ENCODE measurements at regions not wholly inside any gene's neighbourhood (a gene's known extent, or its start where the extent isn't known, plus 50 kb on each side); places are given as distances from the start of the nearest gene placed in this dataset.
"Not testable (repeated sequence)": the region's sequence is repeated elsewhere in the genome, so short reads cannot be mapped to it uniquely, and the experiment has no call there.

DNA sequence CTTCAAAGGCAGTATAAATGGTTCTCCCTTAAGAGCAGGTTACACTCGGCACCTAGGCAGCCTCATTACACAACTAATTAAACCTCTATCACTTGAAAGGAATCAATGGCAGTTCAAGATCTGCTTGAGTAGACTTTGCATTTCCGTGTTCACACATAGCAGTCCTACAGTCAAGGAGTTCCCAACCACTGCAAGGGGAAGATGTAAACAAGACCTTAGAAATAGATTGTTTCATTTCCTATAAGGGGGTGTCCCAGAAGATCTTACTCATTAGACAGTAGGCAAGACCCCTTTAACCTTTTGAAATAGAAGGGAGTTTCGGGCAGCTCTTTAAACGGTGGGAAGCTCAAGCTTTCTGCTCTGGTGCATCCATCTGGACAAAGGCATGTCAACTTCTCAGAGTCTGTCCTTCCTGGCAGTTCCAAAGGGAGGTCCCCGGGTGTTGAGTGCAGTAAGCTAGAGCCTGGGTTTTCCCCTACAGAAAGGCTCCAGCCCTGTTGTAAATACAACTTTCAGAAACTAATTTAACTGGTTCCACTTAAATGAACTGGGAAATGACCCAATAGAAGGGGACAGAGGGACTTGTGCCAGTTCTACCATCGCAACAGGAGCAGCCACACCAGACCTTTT, 150.8 kb downstream of the RBMX2 start:
- no peak for DNase-seq (ENCODE audit: low spot score)

DNA sequence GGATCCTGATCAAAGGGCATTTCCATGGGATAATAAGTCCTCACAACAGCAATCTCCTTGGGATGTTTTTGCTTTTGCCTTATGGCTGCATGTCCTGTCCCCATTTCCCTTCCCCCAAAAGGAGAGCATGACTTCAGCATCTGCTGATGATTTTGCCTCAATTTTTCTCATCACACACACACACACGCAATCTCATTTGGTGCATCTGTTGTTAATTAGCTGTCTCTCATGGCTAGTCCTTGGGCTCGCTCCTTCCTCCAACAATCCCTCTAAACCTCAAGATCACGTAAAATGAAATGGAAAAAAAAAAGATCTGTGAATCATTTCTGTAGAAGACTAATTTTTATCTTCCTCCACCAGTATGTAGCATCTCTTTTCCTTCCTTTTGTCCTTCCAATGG, 153.6 kb downstream of the RBMX2 start:
- DNase-seq (ENCODE audit: low spot score), result peak; percentile 32

DNA sequence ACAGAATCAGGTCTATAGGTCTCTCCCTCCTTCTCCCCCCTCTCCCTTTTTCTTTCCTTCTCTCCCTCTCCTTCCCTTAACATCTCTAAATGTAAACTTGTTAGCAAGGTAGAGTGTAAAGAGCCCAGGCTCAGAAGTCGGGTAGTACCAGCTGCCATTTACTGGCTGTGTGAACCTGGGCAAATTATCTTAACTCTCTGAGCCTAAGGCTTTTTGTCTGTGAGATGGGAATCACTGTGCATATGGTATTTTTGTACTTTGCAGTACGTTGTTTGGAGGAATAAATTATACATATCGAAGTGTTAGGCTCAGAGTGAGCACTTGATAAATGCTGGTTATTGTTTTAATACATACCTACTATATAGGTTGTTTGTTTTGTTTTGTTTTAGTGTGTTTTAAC, 154.0 kb downstream of the RBMX2 start:
- no peak for DNase-seq (ENCODE audit: low spot score)

DNA sequence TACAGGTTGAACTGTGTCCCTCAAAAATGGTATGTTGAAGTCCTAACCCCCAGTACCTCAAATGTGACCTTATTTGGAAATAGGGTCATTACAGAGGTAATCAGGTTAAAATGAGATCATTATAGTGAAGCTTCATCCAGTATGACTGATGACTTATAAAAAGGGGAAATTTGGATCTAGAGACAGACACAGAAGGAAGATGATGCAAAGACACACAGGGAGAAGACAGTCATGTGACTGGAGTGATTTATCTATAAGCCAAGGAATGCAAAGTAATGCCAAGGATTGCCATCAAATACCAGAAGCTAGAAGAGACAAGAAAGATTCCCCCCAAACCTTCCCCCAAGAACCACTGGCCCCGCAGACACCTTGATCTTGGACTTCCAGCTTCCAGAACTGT, 155.2 kb downstream of the RBMX2 start:
- no peak for DNase-seq (ENCODE audit: low spot score)

DNA sequence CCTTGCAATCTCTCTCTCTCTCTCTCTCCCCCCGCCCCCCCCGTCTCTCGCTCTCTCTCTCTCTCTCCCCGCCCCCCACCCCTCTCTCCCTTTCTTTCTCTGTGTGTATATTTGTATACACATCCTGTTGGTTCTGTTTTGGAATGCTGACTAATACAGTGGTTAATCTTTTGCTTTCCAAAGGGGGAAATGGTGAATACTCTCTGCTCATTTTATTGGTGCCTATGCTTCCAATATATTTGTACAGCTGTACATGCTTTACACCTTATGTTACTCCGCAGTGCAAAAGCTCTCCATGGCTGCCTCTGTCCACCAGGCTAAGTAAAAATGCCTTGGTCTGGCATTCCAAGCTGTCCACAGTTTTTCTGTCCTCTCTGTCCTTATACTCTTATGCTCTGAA, 158.8 kb downstream of the RBMX2 start:
- DNase-seq (ENCODE audit: low spot score), result no peak

DNA sequence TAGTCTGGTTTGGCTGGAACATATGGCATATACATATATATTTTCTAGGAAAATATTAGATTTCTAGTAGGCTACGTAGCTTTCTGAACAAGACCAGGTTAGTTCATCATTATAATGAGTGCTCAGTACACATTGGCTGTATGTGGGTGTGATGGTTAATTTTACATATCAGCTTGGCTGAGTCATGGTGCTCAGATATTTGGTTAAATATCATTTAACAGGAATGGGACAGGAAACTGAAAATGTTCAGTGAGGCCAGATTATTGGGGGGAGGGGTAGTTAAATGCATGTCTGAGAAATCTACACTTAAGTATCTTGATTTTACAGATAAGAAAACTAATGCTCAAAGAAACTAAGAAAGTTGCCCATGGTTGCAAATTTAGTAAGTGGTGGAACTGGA, 160.1 kb downstream of the RBMX2 start:
- no peak for DNase-seq (ENCODE audit: low spot score)

DNA sequence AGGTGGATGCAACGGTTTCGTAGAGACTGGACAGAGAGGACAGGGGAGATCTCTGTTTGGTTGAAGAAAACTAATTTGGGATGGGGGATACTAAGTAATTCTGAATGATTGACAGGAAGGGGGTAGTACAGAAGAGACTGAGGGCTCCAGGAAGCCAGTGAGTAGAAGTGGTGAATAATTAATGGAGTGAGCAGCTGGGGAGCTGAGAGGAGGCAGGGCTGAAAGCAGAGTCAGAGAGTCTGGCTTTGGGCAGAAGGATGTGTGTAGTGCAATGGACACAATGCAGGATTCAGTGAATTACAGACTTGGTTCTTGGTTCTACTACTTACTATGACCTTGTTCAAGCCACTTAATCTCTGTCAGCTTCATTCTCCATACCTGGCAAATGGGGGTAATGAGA, 161.7 kb downstream of the RBMX2 start:
- no peak for DNase-seq (ENCODE audit: low spot score)

DNA sequence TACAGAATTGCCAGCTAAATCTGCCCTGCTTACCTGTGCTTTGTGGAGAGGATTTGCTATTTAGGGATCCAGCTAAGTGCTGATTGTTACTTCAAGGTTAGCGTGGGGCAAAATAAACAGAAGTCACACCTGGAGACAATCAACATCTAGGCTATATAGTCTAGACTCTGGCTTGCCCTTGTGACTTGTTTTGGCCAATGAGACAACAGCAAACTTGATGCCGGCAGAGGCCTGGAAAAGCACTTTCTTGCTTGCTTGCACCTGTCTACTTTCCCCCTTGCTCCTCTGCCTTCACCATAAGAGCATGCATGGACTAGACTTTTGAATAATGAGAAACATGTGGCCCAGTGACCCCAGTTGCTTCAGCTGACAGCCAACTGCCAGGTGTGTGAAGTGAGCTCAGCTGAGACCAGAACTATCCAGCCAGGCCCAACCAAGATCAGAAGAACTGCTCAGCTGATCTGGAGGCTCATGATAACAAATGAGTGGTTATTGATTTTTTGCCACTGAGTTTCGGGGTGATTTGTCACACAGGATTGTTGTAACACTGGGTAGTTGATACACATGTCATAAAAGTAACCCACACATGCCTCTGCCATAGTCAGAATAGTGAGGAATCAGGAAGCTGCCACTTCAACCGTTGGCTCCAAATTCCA, 164.4 kb downstream of the RBMX2 start:
- no peak for DNase-seq (ENCODE audit: low spot score)

DNA sequence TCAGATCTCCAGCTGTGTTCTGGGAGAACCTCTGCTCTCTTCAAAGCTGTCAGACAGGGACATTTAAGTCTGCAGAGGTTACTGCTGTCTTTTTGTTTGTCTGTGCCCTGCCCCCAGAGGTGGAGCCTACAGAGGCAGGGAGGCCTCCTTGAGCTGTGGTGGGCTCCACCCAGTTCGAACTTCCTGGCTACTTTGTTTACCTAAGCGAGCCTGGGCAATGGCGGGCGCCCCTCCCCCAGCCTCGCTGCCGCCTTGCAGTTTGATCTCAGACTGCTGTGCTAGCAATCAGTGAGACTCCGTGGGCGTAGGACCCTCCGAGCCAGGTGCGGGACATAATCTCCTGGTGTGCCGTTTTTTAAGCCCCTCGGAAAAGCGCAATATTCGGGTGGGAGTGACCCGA, 171.2 kb downstream of the RBMX2 start:
- DNase-seq (ENCODE audit: low spot score), result not testable (repeated sequence)

All from GM03348 (cell line).